GM18907 (cell line): ENCODE measurements at regions not wholly inside any gene's neighbourhood (a gene's known extent, or its start where the extent isn't known, plus 50 kb on each side); places are given as distances from the start of the nearest gene placed in this dataset.
"Not testable (repeated sequence)": the region's sequence is repeated elsewhere in the genome, so short reads cannot be mapped to it uniquely, and the experiment has no call there.

ENCODE experiments used
- ATAC-seq: cut with Tn5 transposase; IDR thresholded peaks from one replicate; pipeline ENCODE4 v1.9.1; 2021; ENCODE audit warnings: mild to moderate bottlenecking, moderate library complexity; ENCODE audit not compliant: unreplicated experiment

DNA sequence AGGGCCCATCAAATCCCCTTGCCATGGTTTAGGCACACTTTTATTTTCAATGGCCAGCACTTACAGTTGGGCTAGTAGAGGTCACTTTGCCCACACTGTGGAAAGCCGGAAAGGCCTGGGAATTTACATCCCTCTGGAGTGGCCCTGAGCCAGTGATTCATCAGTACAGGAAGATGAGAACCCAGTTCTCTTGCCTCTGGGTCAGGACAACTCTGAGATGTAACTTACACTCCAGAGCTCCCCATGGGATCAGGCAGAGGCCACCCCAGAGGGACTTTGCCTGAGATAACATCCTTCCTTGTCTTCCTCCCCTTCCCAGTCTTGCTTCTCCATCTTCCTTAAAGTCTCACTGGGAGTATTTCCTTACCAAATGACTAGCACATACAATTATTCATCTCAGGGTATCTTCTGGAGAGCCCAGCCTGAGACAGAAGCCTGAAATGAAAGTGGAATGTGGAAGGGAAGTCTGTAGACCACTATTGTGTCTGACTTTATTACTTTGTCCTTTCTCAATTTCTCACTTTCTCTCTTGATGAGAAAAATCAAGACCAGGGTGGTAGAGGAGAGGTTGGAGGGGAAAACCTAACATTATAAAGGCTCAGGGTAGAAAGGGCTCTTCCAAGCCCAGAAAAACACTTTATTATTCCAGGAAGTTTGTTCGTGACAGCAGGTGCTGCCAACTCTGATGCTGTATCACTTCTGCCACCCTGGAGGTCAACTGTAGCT lies 220.8 kb downstream of the ZNF621 start:
- ATAC-seq = no peak

- no peak for ATAC-seq
These were observed 226.9 kb downstream of the ZNF621 start for GRCh38 chr3:40751666-40752065.

- no peak for ATAC-seq
These were observed 227.7 kb downstream of the ZNF621 start for GRCh38 chr3:40752492-40752891.

DNA sequence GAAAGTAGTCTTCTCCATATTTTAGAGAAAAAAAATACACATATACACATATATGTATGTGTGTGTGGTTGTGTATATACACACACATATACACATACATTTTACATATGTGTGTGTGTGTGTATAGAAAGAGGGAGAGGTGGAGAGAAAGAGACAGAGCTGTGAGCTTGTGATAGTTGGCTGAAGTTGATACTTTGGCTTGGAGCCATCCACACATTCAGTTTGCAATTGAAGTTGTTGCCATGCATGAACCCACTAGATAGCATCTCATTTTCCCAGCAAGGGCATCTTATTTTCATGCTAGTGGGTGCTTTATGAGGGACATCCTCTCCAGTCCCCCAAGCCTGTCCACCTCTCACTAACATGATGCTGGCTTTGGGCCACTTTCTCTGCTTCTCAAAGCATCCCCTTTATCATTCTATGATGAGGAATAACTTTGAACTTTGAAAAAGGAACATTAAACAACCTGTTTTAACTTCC lies 228.6 kb downstream of the ZNF621 start:
- ATAC-seq = no peak

DNA sequence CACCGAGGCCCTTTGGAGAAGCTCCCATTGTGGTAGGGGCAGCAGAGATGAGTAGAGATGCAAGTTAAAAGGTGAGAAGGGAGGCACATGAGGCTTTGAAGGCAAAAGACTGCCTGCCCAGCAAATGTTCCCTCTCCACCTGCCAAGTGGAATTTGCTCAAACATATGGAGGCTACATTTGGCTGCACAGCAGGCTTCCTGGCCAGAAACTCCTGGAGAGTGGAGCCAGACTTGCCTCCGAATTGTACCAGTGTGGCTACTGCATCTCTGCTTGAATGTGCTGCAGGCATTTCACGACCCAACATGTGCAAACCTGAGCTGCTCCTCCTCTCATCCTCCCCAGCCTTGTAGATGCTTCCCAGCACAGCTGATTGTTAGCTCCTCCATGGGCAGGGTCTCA lies 229.2 kb downstream of the ZNF621 start:
- ATAC-seq = no peak

GRCh38 chr3:40754994-40755393 lies 230.2 kb downstream of the ZNF621 start:
- ATAC-seq = no peak

- no peak for ATAC-seq
These were observed 231.7 kb downstream of the ZNF621 start for GRCh38 chr3:40756500-40756899.

GRCh38 chr3:40762771-40763170 lies 238.0 kb downstream of the ZNF621 start:
- ATAC-seq = not testable (repeated sequence)

- ATAC-seq = no peak
These were observed 239.0 kb downstream of the ZNF621 start for GRCh38 chr3:40763807-40764206.

GRCh38 chr3:40764747-40765146 lies 240.0 kb downstream of the ZNF621 start:
- no peak for ATAC-seq

- peak; percentile 65 for ATAC-seq
These were observed 241.1 kb downstream of the ZNF621 start for GRCh38 chr3:40765884-40766283.

DNA sequence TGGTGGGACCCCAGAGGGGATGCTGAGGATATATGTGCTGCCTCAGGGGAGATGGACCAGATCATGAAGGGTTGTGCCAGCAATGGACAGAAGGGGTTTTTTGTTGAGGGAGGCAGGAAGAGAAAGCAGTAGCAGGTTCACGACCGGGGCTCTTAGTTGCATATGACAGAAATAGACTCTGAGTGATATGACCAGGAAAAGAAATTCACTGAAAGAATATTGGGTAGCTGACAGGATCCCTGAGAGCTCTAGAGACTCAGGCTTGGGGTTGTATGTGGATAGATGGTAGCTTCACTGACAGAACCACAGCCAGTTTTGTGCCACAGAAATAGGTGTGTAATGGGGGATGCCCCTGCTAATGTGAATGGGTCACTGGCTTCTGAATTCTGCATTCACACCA lies 241.6 kb downstream of the ZNF621 start:
- ATAC-seq = peak; percentile 34

- ATAC-seq = no peak
These were observed 243.3 kb downstream of the ZNF621 start for GRCh38 chr3:40768046-40768445.

- ATAC-seq = no peak
These were observed 243.8 kb downstream of the ZNF621 start for GRCh38 chr3:40768536-40768935.

GRCh38 chr3:40770061-40770460 lies 245.3 kb downstream of the ZNF621 start:
- no peak for ATAC-seq

- ATAC-seq = no peak
These were observed 246.4 kb downstream of the ZNF621 start for GRCh38 chr3:40771112-40771511.

GRCh38 chr3:40779039-40779438 lies 254.3 kb downstream of the ZNF621 start:
- ATAC-seq = no peak

- ATAC-seq = no peak
These were observed 255.6 kb downstream of the ZNF621 start for GRCh38 chr3:40780291-40780924.

DNA sequence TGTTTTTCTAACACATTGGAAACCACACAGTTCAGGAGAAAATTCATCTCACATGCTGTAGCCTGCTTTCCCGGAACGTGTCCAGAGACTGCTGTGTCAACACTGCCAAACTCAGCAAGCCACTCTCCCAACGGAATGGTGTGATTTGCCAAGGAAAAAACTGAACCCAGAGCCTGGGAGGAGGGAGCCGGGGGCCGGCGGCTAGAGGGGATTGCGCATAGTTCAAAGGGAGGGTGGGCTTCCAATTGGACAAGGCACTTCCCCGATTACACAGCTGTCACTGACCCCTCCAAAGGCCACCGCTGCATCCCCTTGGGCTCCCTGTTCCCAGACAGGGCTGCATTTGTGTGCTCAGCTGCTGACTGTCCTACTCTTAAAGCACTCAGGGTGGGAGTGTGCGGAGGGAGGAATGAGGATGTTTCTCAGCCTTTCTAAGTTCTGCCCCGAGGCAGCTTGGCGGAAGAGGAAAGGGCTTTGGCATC lies 256.2 kb downstream of the ZNF621 start:
- ATAC-seq = no peak

GRCh38 chr3:40782111-40782721 lies 257.5 kb downstream of the ZNF621 start:
- ATAC-seq = no peak

DNA sequence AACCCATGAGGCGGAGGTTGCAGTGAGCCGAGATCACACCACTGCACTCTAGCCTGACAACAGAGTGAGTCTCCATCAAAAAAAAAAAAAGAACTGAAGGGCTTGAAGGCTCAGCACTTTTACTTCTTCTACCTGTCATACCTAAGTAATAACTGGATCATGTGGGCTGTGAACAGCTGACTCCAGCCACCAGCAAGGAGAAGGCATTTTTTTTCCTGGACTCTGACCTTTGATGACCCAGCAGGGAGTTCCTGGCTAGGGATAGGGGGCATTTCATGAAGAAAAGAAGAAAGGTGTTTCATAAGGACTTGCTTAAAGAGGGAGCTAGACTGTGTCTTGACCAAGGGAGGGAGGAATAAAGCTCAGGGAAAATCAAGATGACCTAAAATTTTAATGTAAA lies 266.0 kb downstream of the ZNF621 start:
- ATAC-seq = no peak

DNA sequence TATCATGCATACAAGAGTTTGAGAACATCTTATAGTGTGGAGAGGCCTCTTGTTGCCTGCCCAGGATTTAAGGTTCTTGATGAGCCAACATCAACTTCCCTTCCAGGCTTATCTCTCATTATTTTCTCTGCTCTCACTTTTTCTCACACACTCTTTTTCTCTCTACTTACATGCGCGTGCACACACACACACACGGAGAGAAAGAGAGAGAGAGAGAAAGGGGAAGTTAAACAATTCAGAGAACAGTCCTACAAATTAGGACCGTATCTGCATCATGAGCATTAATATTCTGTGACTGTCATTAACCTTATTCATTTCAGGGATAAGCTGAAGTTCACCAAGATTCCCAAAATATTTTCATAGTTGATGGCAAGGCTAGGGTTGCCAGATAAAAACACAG lies 269.0 kb downstream of the ZNF621 start:
- ATAC-seq = no peak
